B cell (primary cell): ENCODE measurements at regions not wholly inside any gene's neighbourhood (a gene's known extent, or its start where the extent isn't known, plus 50 kb on each side); places are given as distances from the start of the nearest gene placed in this dataset.

Source experiments
- ATAC-seq: fragments of 200-7000 bp; cut with Tn5 transposase; one replicate; pipeline ENCODE4 v1.10.0; 2021; ENCODE audit warnings: low read depth, mild to moderate bottlenecking, moderate number of reproducible peaks, moderate library complexity
- CTCF ChIA-PET: fragments of 350-600 bp; sonication (Branson Sonifier 250); formaldehyde crosslinking; loops from one replicate; lab custom pipeline; 2021; ENCODE audit warnings: antibody characterized with exemption, inconsistent platforms; lab: Charles Lee
- POLR2A ChIA-PET: fragments of 350-600 bp; sonication (Branson Sonifier 250); formaldehyde crosslinking; loops from one replicate; lab custom pipeline; 2021; ENCODE audit warnings: antibody characterized with exemption; lab: Charles Lee
- DNase-seq: peaks from one replicate; pipeline ENCODE4 v3.0.0; 2013
- H2AFZ ChIP-seq: 2 replicates; pipeline ENCODE4 v1.6.1; 2012; ENCODE audit warnings: mild to moderate bottlenecking, low read depth, low read length; ENCODE audit not compliant: insufficient read depth, poor library complexity, severe bottlenecking
- H3K27ac ChIP-seq, 2 donors: 1 replicate in 1 of 2; 2 replicates in 1 of 2; pipeline ENCODE4 v1.5.1; 2012 to 2013; ENCODE audit warnings: low read length in 2 of 2, mild to moderate bottlenecking in 2 of 2, moderate library complexity in 1 of 2
- H3K27me3 ChIP-seq, 4 experiments: fragments of 200-600 bp in 1 of 4; sonication (generic) in 1 of 4; replicated peaks in 1 of 4; 1 replicate in 2 of 4; 2 replicates in 2 of 4; pipeline versions ENCODE4 v1.6.1 to v1.7.0; 2013 to 2016; ENCODE audit warnings: low read length in 3 of 4, mild to moderate bottlenecking in 2 of 4, mixed read lengths in 1 of 4, moderate library complexity in 1 of 4; ENCODE audit not compliant: insufficient read depth in 4 of 4, control insufficient read depth in 3 of 4; ENCODE audit errors: control extremely low read depth in 1 of 4
- H3K36me3 ChIP-seq, 2 experiments: replicated peaks in 1 of 2; 1 replicate in 1 of 2; 2 replicates in 1 of 2; pipeline versions ENCODE4 v1.6.1 to v1.7.1; 2013; ENCODE audit warnings: low read length in 1 of 2; ENCODE audit not compliant: insufficient read depth in 2 of 2, control insufficient read depth in 1 of 2; ENCODE audit errors: control extremely low read depth in 1 of 2, extremely low read depth in 1 of 2
- H3K4me1 ChIP-seq, 2 donors: fragments of 200-600 bp in 1 of 2; sonication (generic) in 1 of 2; 1 replicate in 1 of 2; 2 replicates in 1 of 2; pipeline versions ENCODE4 v1.5.1 to v1.6.1; 2013 to 2017; ENCODE audit warnings: low read length in 2 of 2; ENCODE audit not compliant: control insufficient read depth in 2 of 2, insufficient read depth in 2 of 2
- H3K4me2 ChIP-seq: replicated peaks from 2 replicates; pipeline ENCODE3; 2012; ENCODE audit warnings: mild to moderate bottlenecking, low read depth, low read length; ENCODE audit not compliant: poor library complexity, severe bottlenecking
- H3K4me3 ChIP-seq, 5 experiments: fragments of 200-600 bp in 1 of 5; sonication (generic) in 1 of 5; 1 replicate in 3 of 5; 2 replicates in 2 of 5; pipeline versions ENCODE4 v1.5.1 to v1.7.0; 2011 to 2016; ENCODE audit warnings: low read length in 4 of 5, mild to moderate bottlenecking in 4 of 5, low read depth in 2 of 5, control low read depth in 1 of 5, moderate library complexity in 1 of 5; ENCODE audit not compliant: insufficient read depth in 1 of 5; ENCODE audit errors: control extremely low read depth in 1 of 5, extremely low read depth in 1 of 5
- H3K79me2 ChIP-seq: fragments of 200-600 bp; sonication (generic); one replicate; pipeline ENCODE4 v1.6.0; 2016; ENCODE audit warnings: low read length; ENCODE audit not compliant: control insufficient read depth, insufficient read depth
- H3K9ac ChIP-seq: fragments of 200-600 bp; sonication (generic); 2 replicates; pipeline ENCODE4 v1.6.1; 2017; ENCODE audit warnings: mild to moderate bottlenecking, low read length, moderate library complexity
- H3K9me3 ChIP-seq, 3 donors: one replicate each; pipeline versions ENCODE4 v1.6.1 to v1.7.1; 2013; ENCODE audit warnings: low read length in 2 of 3; ENCODE audit not compliant: control insufficient read depth in 2 of 3, insufficient read depth in 1 of 3; ENCODE audit errors: control extremely low read depth in 1 of 3
- H4K20me1 ChIP-seq: 2 replicates; pipeline ENCODE4 v1.6.0; 2012; ENCODE audit warnings: mild to moderate bottlenecking, low read length; ENCODE audit not compliant: insufficient read depth, control insufficient read depth, poor library complexity, severe bottlenecking
- H3K27ac Mint-ChIP-seq: one replicate; pipeline ENCODE4 v1.8.0; 2021; ENCODE audit warnings: mixed read lengths
- H3K27me3 Mint-ChIP-seq: one replicate; pipeline ENCODE4 v1.8.0; 2021; ENCODE audit warnings: mixed read lengths
- H3K4me1 Mint-ChIP-seq: one replicate; pipeline ENCODE4 v1.8.0; 2021; ENCODE audit warnings: mixed read lengths
- H3K4me3 Mint-ChIP-seq: one replicate; pipeline ENCODE4 v1.8.0; 2021; ENCODE audit warnings: mixed read lengths
- H3K9me3 Mint-ChIP-seq: one replicate; pipeline ENCODE4 v1.8.0; 2022; ENCODE audit warnings: mixed read lengths; ENCODE audit not compliant: insufficient read depth
- EZH2 ChIP-seq: IDR thresholded peaks from 2 replicates; pipeline ENCODE4 v1.6.1; 2012; ENCODE audit warnings: borderline replicate concordance, low read depth, mild to moderate bottlenecking, moderate library complexity, low read length; ENCODE audit not compliant: insufficient read depth, poor library complexity, severe bottlenecking
- WGBS: methylation state at CpG from one replicate; pipeline ENCODE4 v1.1.5; 2013; ENCODE audit warnings: missing lambda C conversion rate; ENCODE audit not compliant: insufficient coverage; 5-methylcytosine and 5-hydroxymethylcytosine counted together
- intact Hi-C: fragments of 100-400 bp; cut with micrococcal nuclease; formaldehyde crosslinking; loops from one replicate; pipeline ENCODE4 v1.10.0; 2022
- TF ChIP-seq, protein P1 (sequence below): fragments of 200-600 bp; IDR thresholded peaks from one replicate; pipeline ENCODE4 v1.8.0; 2022; ENCODE audit warnings: antibody characterized with exemption, mild to moderate bottlenecking

DNA sequence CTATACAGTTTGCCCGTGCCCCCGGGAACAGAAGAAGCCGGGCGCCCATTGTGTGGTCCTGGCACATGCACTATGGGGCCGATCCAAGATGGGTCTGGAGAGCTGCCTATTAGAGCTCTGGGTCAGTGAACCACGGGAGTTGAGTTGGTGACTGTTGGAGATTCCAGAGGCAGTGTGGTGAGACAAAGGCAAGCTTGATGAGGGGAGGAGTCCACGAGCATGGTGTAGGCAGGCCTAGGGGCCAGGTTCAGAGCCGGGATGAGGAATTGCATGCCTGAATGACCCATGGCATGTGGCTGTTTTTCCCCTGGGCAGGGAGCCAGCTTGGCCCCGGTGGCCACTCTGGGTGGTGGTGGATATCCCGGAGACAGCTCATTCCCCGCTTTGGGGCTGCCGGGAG, 84.4 kb upstream of the STC2 start:
- H3K9me3 Mint-ChIP-seq = peaks cover 9% of the 10 kb centered on the region
- Histone ChIP-seq H3K4me2 (no peak overlapping the region), H3K9ac (no peak overlapping the region), H3K36me3 (no peaks in the 10 kb centered on the region), H2AFZ (no peak overlapping the region), H3K4me1 (no peaks in the 10 kb centered on the region), H3K27me3 (peaks cover 0 to 5% (median 0%) of the 10 kb centered on the region in 4 experiments), H3K4me3 (no peak overlapping the region), H3K79me2 (no peaks in the 10 kb centered on the region), H3K9me3 (peaks cover 0 to 19% (median 0%) of the 10 kb centered on the region in 3 donors), H4K20me1 (no peaks in the 10 kb centered on the region), H3K27ac (no peak overlapping the region)
- H3K27me3 Mint-ChIP-seq = peaks cover 14% of the 10 kb centered on the region
- ATAC-seq = no peak
- intact Hi-C loops = no loop called here
- CTCF ChIA-PET = no interaction called here
- 94% methylated on average over 11 of the region's 12 CpGs for WGBS
- POLR2A ChIA-PET = no interaction called here
- H3K4me1 Mint-ChIP-seq = no peaks in the 10 kb centered on the region
- no peak overlapping the region for H3K4me3 Mint-ChIP-seq
- no peak for DNase-seq
- TF ChIP-seq EZH2 = no peak
- TF ChIP-seq, protein P1, sequence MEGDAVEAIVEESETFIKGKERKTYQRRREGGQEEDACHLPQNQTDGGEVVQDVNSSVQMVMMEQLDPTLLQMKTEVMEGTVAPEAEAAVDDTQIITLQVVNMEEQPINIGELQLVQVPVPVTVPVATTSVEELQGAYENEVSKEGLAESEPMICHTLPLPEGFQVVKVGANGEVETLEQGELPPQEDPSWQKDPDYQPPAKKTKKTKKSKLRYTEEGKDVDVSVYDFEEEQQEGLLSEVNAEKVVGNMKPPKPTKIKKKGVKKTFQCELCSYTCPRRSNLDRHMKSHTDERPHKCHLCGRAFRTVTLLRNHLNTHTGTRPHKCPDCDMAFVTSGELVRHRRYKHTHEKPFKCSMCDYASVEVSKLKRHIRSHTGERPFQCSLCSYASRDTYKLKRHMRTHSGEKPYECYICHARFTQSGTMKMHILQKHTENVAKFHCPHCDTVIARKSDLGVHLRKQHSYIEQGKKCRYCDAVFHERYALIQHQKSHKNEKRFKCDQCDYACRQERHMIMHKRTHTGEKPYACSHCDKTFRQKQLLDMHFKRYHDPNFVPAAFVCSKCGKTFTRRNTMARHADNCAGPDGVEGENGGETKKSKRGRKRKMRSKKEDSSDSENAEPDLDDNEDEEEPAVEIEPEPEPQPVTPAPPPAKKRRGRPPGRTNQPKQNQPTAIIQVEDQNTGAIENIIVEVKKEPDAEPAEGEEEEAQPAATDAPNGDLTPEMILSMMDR = no peak
- H3K27ac Mint-ChIP-seq = no peak overlapping the region

DNA sequence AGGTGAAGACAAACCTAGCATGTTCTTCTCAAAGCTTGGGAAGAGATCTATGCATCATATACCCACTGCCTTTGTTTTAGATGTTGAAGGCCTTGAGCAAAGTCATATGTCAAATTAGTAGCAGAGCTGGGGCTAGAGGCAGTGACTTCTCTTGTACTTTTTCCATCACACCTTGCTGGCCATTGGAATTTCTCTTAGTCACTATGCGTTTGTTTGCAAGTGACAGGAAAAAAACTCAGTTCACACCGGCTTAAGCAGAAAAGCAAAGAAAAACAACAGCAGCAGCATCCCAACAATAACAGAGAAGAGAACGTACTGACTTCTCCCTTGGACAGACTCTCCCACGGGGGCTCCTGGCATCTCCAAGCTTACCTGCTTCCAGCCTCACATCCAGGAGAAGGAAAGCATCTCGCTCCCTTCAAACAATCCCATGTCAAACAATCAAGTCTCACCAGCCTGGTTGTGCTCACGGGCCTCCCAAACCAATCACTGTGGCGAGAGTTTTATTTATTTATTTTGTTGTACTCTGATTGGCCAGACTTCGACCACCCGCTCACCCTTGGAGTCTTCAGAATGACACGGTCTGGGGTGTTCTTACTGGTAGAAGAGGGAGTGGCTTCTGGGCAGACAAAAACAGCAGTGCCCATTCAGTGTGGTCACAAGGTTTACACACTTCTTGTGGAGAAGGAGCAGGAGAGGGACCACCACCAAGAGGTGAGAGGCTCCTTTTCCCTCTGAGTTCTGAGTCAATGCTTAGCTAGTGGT, 83.8 kb upstream of the STC2 start:
- Histone ChIP-seq H3K4me2 (no peak overlapping the region), H3K79me2 (no peaks in the 10 kb centered on the region), H3K9me3 (peaks cover 0 to 19% (median 0%) of the 10 kb centered on the region in 3 donors), H3K9ac (no peak overlapping the region), H3K27me3 (peaks cover 0 to 5% (median 0%) of the 10 kb centered on the region in 4 experiments), H4K20me1 (no peaks in the 10 kb centered on the region), H3K27ac (no peak overlapping the region), H3K36me3 (no peaks in the 10 kb centered on the region), H3K4me1 (no peaks in the 10 kb centered on the region), H2AFZ (no peak overlapping the region), H3K4me3 (no peak overlapping the region)
- ChIA-PET CTCF (no interaction called here), POLR2A (no interaction called here)
- 64% methylated on average over 8 of the region's 10 CpGs for WGBS
- H3K9me3 Mint-ChIP-seq = peaks cover 6% of the 10 kb centered on the region
- TF ChIP-seq, protein P1 = no peak
- TF ChIP-seq EZH2 = no peak
- no peak for DNase-seq
- intact Hi-C loops = no loop called here
- no peak for ATAC-seq
- no peak overlapping the region for H3K4me3 Mint-ChIP-seq
- peaks cover 14% of the 10 kb centered on the region for H3K27me3 Mint-ChIP-seq
- no peak overlapping the region for H3K27ac Mint-ChIP-seq
- H3K4me1 Mint-ChIP-seq = no peaks in the 10 kb centered on the region
